Duodenal mucosa (tissue), 2 donors: ENCODE measurements at regions not wholly inside any gene's neighbourhood (a gene's known extent, or its start where the extent isn't known, plus 50 kb on each side); places are given as distances from the start of the nearest gene placed in this dataset.

Experiments
- H3K27ac ChIP-seq: one replicate; pipeline ENCODE4 v1.7.0; 2013; ENCODE audit warnings: low read depth, low read length
- H3K27me3 ChIP-seq, 2 donors: one replicate each; pipeline ENCODE4 v1.7.0; 2013; ENCODE audit warnings: low read length in 2 of 2, control low read depth in 1 of 2; ENCODE audit not compliant: insufficient read depth in 2 of 2, control insufficient read depth in 1 of 2
- H3K36me3 ChIP-seq, 2 donors: one replicate each; pipeline ENCODE4 v1.7.0; 2013; ENCODE audit warnings: low read length in 2 of 2, control low read depth in 1 of 2; ENCODE audit not compliant: insufficient read depth in 2 of 2, control insufficient read depth in 1 of 2
- H3K4me1 ChIP-seq, 2 donors: one replicate each; pipeline ENCODE4 v1.7.0; 2013; ENCODE audit warnings: low read length in 2 of 2, control low read depth in 1 of 2; ENCODE audit not compliant: insufficient read depth in 2 of 2, control insufficient read depth in 1 of 2
- H3K4me3 ChIP-seq, 2 donors: one replicate each; pipeline ENCODE4 v1.7.0; 2013; ENCODE audit warnings: low read length in 2 of 2, low read depth in 1 of 2
- H3K9ac ChIP-seq, 2 donors: one replicate each; pipeline ENCODE4 v1.7.0; 2013; ENCODE audit warnings: low read length in 2 of 2, low read depth in 1 of 2
- H3K9me3 ChIP-seq, 2 donors: one replicate each; pipeline ENCODE4 v1.7.0; 2013; ENCODE audit warnings: low read length in 2 of 2, control low read depth in 1 of 2; ENCODE audit not compliant: control insufficient read depth in 1 of 2

GRCh38 chr16:9429646-9430330 lies 338.3 kb downstream of the HAPSTR1 start:
- no peak overlapping the region for H3K27ac ChIP-seq
- H3K9ac ChIP-seq: no peak overlapping the region
- H3K27me3 ChIP-seq: no peaks in the 10 kb centered on the region
- no peaks in the 10 kb centered on the region for H3K9me3 ChIP-seq
- H3K4me3 ChIP-seq: no peak overlapping the region
- H3K4me1 ChIP-seq: no peaks in the 10 kb centered on the region
- H3K36me3 ChIP-seq: no peaks in the 10 kb centered on the region

- no peak overlapping the region for H3K4me3 ChIP-seq
- no peaks in the 10 kb centered on the region for H3K9me3 ChIP-seq
- no peaks in the 10 kb centered on the region for H3K27me3 ChIP-seq
- H3K9ac ChIP-seq: no peak overlapping the region
- no peaks in the 10 kb centered on the region for H3K4me1 ChIP-seq
- no peak overlapping the region for H3K27ac ChIP-seq
- H3K36me3 ChIP-seq: no peaks in the 10 kb centered on the region
Observed at GRCh38 chr16:9434659-9435058, 343.2 kb downstream of the HAPSTR1 start.

GRCh38 chr16:9436175-9436574 lies 344.7 kb downstream of the HAPSTR1 start:
- Histone ChIP-seq H3K4me3 (no peak overlapping the region), H3K4me1 (peaks cover 4 to 5% of the 10 kb centered on the region in 2 donors), H3K36me3 (no peaks in the 10 kb centered on the region), H3K9me3 (no peaks in the 10 kb centered on the region), H3K9ac (no peak overlapping the region), H3K27me3 (no peaks in the 10 kb centered on the region), H3K27ac (no peak overlapping the region)

- Histone ChIP-seq H3K27me3 (no peaks in the 10 kb centered on the region), H3K36me3 (no peaks in the 10 kb centered on the region), H3K27ac (no peak overlapping the region), H3K9ac (no peak overlapping the region), H3K9me3 (no peaks in the 10 kb centered on the region), H3K4me3 (no peak overlapping the region), H3K4me1 (peaks cover 4 to 5% of the 10 kb centered on the region in 2 donors)
Observed at GRCh38 chr16:9437115-9437514, 345.7 kb downstream of the HAPSTR1 start.

GRCh38 chr16:9438991-9439390 lies 347.5 kb downstream of the HAPSTR1 start:
- no peaks in the 10 kb centered on the region for H3K9me3 ChIP-seq
- H3K9ac ChIP-seq: no peak overlapping the region
- no peaks in the 10 kb centered on the region for H3K27me3 ChIP-seq
- no peak overlapping the region for H3K27ac ChIP-seq
- no peak overlapping the region for H3K4me3 ChIP-seq
- peaks cover 4 to 5% of the 10 kb centered on the region in 2 donors for H3K4me1 ChIP-seq
- no peaks in the 10 kb centered on the region for H3K36me3 ChIP-seq

GRCh38 chr16:9441012-9441411 lies 349.6 kb downstream of the HAPSTR1 start:
- H3K4me3 ChIP-seq: no peak overlapping the region
- no peaks in the 10 kb centered on the region for H3K36me3 ChIP-seq
- no peaks in the 10 kb centered on the region for H3K27me3 ChIP-seq
- no peak overlapping the region for H3K27ac ChIP-seq
- H3K4me1 ChIP-seq: peaks cover 4 to 5% of the 10 kb centered on the region in 2 donors
- H3K9ac ChIP-seq: no peak overlapping the region
- no peaks in the 10 kb centered on the region for H3K9me3 ChIP-seq

- no peak overlapping the region for H3K4me3 ChIP-seq
- H3K27ac ChIP-seq: no peak overlapping the region
- no peak overlapping the region for H3K9ac ChIP-seq
- no peaks in the 10 kb centered on the region for H3K9me3 ChIP-seq
- peaks cover 8 to 16% of the 10 kb centered on the region in 2 donors for H3K4me1 ChIP-seq
- no peaks in the 10 kb centered on the region for H3K36me3 ChIP-seq
- no peaks in the 10 kb centered on the region for H3K27me3 ChIP-seq
Observed at GRCh38 chr16:9443864-9444263, 352.4 kb downstream of the HAPSTR1 start.

- H3K9ac ChIP-seq: no peak overlapping the region
- H3K9me3 ChIP-seq: no peaks in the 10 kb centered on the region
- H3K4me3 ChIP-seq: no peak overlapping the region
- H3K27me3 ChIP-seq: no peaks in the 10 kb centered on the region
- H3K27ac ChIP-seq: no peak overlapping the region
- peaks cover 5 to 11% of the 10 kb centered on the region in 2 donors for H3K4me1 ChIP-seq
- no peaks in the 10 kb centered on the region for H3K36me3 ChIP-seq
Observed at GRCh38 chr16:9446471-9447194, 355.2 kb downstream of the HAPSTR1 start.

- Histone ChIP-seq H3K36me3 (no peaks in the 10 kb centered on the region), H3K9me3 (no peaks in the 10 kb centered on the region), H3K4me3 (no peak overlapping the region), H3K27ac (no peak overlapping the region), H3K27me3 (no peaks in the 10 kb centered on the region), H3K9ac (no peak overlapping the region), H3K4me1 (peaks cover 5 to 11% of the 10 kb centered on the region in 2 donors)
Observed at GRCh38 chr16:9447195-9447551, 355.7 kb downstream of the HAPSTR1 start.

GRCh38 chr16:9447699-9448098 lies 356.3 kb downstream of the HAPSTR1 start:
- Histone ChIP-seq H3K9me3 (no peaks in the 10 kb centered on the region), H3K9ac (no peak overlapping the region), H3K4me3 (no peak overlapping the region), H3K27ac (no peak overlapping the region), H3K27me3 (no peaks in the 10 kb centered on the region), H3K4me1 (peaks cover 5 to 11% of the 10 kb centered on the region in 2 donors), H3K36me3 (no peaks in the 10 kb centered on the region)
